Glomerular endothelial cell (primary cell): ENCODE measurements at regions not wholly inside any gene's neighbourhood (a gene's known extent, or its start where the extent isn't known, plus 50 kb on each side); places are given as distances from the start of the nearest gene placed in this dataset.
A peak's percentile ranks its signal among the peaks of the same experiment; 100 is the strongest.

Experiments
- DNase-seq: peaks from one replicate; pipeline ENCODE4 v3.0.0-alpha.2; 2011; ENCODE audit warnings: low read depth, low spot score; ENCODE audit errors: extremely low read depth

GRCh38 chr2:134108113-134108512 lies 145.8 kb upstream of the MGAT5 start:
- DNase-seq, result no peak

GRCh38 chr2:134109246-134109645 lies 144.6 kb upstream of the MGAT5 start:
- DNase-seq, result no peak

GRCh38 chr2:134109725-134110124 lies 144.1 kb upstream of the MGAT5 start:
- no peak for DNase-seq

DNA sequence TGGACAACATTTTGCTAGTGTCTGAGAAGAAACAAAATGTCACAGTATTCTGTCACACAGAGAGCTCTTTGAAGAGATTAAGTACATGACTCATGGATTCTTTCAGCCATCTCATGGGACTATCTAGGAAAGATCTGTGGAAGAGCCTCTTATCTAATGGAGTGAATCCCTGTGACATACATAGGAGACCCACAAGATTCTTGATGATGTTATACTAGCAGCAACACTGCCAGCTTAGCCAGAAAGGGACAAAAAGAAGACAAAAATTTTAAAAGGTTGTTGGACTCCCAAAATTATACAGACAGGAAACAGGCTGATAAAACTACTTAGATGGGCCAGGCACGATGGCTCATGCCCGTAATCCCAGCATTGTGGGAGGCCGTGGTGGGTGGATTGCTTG lies 143.3 kb upstream of the MGAT5 start:
- DNase-seq, result no peak

GRCh38 chr2:134117676-134118075 lies 136.2 kb upstream of the MGAT5 start:
- DNase-seq, result no peak

DNA sequence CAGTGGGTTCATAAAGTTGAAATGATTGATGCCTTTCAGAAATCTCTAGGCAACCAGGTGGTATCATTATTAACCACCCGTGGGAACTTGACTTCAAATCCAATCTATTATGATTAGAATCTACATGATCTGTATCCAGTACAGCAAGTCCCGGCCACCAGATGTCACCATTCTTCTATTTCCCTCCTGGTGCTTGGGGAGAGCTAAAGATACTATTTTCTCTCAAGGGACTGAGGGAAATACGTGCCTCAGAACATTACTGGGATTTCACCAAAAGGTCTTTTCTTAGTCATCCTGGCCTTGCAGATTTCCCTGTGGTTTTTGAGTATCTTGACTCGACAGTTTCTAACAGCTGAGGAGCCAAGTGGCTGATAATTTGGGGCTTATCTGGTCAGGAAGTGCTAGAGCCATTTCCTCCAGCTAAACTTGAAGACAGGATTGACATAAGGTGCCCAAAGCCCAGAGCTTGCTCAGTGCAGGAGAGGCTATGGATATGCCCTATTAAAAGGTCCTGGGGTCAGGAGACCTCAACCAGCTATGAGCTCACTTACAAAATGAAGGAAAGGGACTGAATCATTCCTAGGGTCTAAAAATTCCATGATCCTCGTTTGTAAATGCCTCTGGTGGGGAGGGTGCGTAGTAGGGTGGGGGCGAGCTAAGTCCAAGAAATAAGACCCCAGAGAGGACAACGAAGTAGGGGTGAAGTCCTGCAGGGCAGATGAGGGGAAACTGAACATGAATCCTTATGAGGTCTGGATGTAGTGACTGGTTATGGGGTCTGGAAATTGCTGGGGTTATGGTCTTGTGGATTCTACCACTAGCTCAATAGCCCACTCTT lies 135.4 kb upstream of the MGAT5 start:
- peak; percentile 90 for DNase-seq

DNA sequence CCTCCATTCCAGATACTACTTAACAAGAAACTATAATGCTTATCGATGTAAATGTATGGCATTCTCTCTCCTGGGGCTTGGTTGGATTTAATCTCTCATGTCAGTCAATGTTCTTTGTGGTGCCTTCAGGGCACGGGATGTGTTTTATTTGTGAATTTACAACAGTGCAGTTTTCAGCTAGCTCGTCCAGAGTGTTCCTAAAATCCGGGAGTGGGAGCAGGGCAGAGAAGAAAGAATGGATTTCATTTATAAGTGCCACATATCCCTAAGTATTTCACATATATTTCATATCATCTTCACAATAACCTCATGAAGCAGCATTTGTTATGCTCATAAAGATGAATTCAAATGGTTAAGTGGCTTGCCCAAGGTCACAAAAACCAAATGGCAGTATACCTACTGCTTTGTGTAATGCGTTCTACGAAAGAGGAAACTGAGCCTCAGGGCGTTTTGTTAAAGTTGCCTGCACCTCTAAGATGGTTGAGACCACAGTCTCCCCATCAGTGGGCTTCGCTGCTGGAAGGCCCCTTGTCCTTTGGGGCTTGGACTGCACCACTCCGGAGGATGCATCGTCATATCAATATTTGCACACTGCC lies 134.7 kb upstream of the MGAT5 start:
- DNase-seq, result no peak

DNA sequence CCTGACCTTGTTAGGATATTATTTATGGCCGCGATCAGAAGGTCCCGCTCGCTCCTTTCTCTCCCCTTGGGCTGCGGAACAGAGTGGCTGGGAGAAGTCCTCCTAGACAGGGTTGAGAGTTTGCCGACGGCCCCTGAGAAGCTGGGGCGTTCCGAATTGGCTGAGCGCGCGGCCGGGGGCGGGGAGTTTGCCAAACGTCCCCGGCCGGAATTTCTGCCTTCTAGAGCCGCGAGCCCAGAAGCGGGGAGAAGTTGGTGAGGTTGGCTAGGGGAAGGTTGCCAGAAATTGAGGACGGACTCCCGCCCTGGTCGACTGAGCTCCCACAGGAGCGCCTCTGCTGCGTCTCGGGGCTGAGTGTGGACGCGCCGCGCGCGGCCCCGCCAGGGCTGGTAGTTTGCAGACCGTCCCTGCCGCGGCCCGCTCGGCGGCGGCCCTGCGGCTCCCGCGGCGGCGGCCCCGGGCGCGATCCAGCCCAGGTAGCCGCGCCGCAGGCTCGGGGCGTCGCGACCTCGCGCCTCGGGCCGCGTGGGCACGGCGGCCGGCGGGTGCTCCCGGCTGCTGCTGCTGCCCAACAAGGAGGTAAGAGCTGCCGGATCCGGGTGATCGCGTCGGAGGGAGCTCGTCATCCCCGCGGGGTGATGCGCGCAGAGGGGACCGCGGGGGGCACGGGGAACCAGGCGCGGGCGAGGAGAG lies 134.0 kb upstream of the MGAT5 start:
- no peak for DNase-seq

DNA sequence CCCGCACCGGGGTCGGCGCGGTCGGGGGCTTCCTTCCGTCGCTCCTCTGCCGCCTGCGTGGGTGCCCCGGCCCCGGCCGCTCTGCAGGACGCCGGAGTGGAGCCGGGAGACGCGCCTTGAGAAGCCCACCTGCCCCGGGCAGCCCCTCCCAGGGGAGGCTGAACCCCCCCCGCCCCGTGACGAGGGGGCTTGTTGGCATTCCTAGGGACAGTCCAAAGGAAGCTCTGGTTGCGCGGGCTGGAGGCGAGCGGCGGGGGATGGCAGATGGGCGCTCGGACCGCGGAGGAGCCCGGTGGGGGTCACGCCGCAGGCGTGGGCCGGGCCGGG lies 133.5 kb upstream of the MGAT5 start:
- no peak for DNase-seq

DNA sequence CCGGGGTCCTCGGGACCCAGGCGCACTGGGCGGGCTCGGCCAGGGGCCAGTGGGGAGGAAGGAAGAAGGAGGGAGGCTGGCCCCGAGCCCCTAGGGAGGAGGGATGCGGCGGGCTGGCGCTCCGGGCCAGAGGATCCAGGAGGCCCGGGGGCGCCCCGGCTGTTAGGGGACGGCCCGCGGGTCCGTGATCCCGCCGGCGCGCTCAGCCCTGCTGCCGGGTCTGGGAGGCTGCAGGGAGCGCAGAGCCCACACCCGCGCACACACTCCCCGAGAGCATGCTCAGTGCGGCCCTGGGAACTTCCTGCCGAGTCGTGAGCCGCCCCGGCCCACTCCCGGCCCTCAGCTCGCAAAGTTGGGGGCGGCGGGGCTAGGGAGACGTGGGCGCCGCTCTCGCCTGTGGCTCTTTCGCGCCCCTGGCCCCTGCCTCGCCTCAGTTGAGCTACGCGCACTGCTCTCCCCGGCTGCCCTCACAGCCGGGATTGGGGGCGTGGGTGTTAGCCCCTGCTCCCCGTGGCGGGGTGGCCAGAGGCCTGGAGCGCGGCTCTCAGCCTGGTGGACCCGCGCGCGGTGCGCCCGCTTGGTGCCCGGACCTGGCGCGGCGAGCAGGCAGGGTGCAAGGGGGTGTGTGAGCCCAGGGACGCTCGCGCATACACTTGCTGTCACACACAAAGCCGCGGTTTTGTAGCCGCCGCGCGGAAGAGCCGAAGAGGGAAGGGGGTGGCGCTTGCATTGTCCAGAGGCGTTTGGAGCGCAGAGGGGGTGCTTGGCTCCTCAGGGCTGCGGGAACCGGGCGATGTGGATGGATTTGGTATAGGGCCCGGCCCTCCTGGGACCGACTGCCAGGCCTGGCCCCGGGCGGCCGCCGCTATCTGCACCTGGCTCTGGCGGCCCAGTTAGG lies 132.9 kb upstream of the MGAT5 start:
- no peak for DNase-seq

- no peak for DNase-seq
Measured at GRCh38 chr2:134122610-134123009, 131.3 kb upstream of the MGAT5 start.

DNA sequence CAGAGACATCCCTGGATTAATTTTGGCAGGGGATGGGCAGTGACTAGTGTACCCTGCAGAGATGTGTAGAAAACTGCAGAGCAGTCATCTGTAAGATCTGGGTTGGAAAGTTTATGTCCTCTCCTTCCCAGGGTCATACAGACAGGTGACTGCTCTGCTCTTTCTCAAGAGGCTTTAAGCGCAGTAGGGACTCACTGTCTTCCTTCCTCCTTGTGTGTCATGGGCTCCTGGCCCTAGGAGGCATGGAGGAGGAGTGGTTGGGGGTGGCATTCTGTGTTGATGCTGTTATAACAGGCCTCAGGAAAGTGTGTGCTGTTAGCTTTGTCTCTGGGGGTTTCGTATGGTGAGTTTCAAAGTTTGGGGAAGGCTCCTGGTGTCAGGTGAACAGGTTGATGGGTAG lies 130.5 kb upstream of the MGAT5 start:
- DNase-seq, result no peak

- no peak for DNase-seq
Measured at GRCh38 chr2:134124047-134124753, 129.7 kb upstream of the MGAT5 start.

DNA sequence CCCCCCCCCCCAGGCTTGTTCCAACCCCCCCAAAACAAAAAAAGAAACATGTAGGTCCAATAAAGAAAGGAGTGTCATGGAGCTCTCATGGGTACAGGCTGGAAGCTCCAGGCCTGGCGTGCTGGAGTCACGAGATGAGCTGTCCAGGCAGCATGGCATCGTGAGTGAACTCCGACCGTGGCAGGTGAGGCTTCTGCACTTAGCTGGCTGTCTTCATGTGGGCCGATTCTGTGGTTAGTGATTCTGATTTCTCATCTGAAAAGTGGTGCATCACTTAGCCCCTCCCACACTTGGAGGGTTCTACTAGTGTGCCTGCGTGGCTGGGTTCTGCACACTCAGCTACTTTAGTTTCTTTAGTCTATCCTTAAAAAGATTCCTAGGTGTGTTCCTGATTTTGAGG lies 126.4 kb upstream of the MGAT5 start:
- DNase-seq, result no peak

DNA sequence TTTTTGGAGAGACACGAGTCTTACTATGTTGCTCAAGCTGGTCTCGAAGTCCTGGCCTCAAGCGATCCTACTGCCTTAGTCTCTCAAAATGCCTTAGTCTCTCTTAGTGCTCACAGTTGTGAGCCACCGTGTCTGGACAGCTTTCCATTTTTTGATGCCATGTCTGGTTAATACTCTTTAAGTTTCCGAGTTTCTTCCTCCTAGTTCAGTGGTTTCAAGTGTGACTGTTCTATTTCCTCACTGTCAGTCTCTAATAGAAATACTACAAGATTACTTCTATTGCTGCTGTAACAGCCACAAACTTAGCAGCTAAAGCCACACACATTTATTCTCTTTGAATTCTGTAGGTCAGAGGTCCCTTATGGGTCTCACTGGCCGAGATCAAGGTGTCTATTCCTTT lies 125.1 kb upstream of the MGAT5 start:
- DNase-seq, result no peak

DNA sequence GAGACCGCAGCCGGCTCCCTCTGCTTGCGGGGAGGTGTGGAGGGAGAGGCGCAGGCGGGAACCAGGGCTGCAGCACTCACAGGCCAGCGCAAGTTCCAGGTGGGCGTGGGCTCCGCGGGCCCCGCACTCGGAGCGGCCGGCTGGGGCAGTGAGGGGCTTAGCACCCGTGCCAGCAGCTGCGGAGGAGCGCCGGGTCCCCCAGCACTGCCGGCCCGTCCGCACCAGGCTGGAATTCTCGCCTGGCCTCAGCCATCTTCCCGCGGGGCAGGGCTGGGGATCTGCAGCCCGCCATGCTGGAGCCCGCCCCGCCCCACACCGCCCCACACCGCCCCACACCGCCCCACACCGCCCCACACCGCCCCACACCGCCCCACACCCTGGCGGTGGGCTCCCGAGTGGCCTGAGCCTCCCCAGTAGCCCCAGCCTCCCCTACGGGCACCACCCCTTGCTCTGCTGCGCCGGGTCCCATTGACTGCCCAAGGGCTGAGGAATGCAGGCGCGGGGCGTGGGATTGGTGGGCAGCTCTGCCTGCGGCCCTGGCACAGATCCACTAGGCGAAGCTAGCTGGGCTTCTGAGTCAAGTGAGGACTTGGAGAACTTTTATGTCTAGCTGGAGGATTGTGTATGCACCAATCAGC lies 123.9 kb upstream of the MGAT5 start:
- no peak for DNase-seq

DNA sequence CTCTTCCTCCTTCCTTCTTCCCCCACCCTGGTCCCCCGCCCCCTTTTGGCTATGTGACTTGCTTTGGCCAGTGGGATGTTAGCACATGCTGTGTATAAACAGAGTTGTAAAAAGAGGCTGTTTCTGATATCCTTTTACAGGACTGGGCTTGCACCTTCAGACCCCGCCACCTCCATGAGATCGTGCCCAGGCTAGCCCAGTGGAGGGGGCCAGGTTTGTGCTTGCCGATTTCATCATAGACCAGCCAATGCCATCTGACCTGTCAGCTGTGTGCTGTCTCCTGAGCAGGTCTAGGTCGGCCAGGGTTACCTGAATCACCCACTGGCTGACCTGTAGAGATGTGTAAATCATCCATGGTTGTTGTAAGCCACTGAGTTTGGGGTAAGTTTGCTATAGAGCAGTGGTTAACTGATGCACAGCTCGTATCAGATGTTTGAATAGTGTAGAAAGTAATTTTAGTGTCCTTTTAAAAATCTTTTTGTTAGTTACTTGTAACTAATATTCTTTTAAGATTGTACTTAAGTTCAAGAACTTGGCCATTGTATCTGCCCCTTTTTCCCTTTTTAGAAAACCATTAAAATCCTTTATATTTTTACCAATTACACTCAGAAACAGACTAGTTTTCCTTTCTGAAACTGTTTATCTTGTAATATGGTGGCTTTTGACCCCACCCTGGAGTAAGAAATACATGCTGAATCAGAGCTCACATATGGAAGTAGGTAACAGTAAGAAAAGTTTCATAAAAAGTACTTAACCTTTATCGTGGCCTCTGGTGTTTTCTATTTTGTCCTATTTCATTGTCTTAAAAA lies 122.0 kb upstream of the MGAT5 start:
- no peak for DNase-seq

DNA sequence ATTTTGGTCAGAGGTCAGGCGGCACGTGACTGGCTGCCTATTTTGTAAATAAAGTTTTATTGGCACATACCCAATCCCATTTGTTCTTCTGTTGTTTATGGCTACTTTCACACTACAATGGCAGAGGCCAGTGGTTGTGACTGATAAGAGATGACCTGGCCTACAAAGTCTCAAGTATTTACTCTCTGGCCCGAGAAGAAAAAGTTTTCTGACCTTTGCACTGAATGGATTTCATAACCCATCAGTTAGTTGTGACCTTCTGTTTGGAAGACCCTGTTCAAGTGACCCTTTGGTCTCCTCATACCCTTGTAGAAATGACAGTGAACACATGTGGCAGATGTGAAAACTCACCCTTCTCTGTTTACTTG lies 121.4 kb upstream of the MGAT5 start:
- DNase-seq, result no peak

- no peak for DNase-seq
Measured at GRCh38 chr2:134133622-134134312, 120.1 kb upstream of the MGAT5 start.
